GM18909 (cell line): ENCODE measurements at regions not wholly inside any gene's neighbourhood (a gene's known extent, or its start where the extent isn't known, plus 50 kb on each side); places are given as distances from the start of the nearest gene placed in this dataset.

ENCODE experiments used
- ATAC-seq: cut with Tn5 transposase; IDR thresholded peaks from one replicate; pipeline ENCODE4 v1.9.1; 2021; ENCODE audit warnings: mild to moderate bottlenecking; ENCODE audit not compliant: unreplicated experiment, poor library complexity

DNA sequence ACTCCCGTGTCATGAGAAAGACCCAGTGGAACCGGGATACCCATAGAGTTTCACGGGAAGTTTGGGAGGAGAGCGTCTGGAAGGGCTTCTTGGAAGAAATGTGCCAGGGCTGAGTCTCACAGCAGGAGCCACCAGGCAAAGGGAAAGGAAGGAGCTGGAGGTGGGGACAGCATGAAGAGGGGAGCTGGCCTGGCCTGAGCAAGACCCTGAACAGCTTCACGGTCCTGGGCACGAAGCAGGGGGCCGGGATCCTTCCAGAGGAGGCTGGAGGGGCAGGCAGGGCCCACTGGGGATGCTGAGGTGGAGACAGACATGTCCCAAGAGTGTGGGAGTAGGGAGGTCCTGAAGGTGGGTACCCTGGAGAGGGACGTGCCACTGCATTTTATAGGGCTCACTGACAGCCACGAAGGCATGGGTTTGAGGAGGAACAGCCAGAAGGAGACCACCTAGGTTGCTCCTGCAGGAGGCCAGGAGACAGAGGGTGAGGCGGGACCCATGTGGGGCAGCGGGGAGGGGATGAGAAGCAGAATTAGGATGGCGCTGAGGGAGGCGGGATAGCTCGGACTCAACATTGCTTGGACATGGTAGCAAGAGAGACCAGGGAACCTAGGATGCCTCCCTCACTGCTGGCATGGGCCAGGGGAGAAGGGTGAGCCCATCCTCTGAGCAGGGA, 168.1 kb upstream of the ID2 start:
- ATAC-seq = no peak

DNA sequence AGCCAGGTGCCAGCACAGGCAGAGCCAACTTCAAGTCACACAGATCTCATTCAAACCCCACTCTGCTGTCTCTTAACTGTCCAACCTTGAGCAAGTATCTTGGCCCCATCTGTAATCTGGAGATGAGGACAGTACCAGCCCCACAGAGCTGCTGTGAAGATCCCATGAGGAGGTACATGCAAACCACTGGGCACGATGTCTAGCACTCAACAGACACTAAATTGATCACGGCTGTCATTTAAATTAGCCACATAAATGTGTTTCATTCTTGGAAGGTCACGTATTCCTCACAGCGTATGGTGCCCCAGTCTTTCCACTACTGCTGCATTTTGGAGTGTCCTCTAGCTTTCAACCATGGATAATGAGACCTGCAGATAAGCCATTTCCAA, 167.6 kb upstream of the ID2 start:
- no peak for ATAC-seq

DNA sequence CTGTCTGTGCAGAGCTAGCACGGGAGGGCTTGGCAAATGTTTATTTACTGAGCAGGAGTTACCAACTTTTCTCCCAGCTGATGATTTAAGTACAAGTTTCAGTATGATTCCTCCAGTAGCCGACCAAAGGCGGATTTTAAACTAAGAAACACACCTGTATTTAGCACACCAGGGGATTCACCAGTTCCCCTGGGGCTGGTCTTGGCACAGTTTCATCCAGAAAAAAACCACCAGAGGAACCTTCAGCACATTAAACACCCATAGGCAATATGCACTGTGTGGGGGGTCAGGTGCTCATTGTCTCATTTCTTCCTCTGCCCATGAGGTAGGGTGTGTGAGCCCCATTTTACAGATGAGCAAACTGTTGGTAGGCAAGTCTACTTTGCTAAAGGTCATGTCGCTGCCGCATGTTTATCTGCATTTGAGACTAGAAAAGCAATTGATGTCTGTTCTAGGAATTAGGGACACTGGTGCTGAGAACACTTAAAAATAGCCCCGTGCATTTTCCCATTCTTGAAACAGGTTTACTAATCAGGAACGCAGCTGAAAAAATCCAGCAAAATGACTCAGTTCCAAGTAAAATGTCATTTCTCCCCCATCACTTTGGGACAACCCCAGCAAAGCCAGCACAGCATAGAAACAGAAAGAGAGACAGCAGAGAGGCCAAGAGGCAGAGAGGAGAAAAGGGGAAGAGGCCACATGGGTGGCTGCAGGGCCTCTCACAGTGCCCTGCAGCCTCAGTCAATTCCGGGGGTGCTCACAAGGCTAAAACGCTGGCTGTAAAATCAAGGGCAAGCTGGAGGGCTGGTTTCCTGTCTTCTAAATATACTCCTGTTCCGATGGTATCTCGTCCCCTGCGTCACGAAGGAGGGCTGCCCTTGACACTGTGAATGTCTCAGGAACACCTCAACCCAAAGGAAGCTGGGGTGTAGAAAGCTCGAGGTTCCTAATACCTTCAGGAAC, 166.8 kb upstream of the ID2 start:
- ATAC-seq = peak; percentile 73

DNA sequence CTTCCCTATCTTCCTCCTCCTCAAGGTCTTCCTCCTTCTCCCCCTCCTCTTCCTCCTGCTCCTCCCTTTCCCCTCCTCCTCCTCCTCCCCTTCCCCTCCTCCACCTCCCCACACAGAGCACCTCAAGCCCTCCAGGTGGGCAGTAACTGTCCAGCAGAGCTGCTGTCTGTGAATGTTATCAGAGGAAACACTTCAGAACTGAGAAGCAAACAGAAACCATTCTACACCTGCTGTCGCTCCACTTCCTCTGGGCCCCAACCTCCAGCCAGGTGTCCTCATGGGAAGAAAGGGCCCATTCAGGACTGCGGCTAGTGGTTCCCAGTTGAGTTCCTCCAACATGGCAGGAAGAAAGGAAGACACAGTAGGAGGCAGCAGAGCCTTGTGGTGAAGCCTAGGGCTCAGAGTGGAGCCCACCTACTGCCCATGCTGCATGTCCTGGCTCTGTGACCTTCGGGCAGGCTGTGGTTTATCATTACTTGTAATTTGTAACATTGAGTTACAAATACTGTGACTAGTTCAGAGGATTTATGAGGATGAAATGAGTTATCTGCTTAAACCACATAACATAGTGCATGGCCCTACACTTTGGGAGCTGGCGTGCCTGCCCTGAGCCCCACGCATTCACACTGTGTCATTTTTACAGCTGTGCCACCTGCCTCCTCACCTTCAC, 165.9 kb upstream of the ID2 start:
- ATAC-seq = peak; percentile 47

DNA sequence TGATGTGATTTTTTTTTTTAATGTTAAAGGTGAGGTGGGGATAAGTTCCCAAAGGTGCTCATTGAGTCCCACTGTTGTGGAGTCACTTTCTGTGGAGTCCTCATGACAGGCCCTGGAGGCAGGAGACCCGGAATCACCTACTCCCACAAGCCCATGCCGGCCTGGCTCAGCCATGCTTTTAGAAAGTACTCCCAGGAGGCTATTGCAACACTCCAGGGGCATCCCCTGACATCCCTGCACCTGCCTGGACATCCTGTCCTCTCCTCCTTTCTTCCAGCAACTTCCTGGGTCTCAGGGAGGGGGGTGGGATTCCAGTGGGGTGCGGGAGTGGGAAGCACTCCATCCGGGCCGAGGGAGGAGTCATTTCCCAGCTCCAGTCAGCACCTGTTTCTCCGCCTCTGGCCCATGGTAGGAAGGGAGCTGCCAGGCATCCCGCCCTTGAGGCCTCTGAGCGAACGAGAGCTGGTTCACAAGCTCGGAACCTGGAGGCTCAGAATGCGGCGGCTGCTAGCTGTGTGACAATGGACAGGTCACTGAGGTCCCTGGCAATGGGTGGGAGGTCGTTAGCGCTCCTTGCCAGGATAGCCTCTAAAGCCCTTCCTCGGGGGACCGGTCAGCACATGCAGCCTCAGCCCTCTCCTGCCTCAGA, 163.9 kb upstream of the ID2 start:
- ATAC-seq = no peak

DNA sequence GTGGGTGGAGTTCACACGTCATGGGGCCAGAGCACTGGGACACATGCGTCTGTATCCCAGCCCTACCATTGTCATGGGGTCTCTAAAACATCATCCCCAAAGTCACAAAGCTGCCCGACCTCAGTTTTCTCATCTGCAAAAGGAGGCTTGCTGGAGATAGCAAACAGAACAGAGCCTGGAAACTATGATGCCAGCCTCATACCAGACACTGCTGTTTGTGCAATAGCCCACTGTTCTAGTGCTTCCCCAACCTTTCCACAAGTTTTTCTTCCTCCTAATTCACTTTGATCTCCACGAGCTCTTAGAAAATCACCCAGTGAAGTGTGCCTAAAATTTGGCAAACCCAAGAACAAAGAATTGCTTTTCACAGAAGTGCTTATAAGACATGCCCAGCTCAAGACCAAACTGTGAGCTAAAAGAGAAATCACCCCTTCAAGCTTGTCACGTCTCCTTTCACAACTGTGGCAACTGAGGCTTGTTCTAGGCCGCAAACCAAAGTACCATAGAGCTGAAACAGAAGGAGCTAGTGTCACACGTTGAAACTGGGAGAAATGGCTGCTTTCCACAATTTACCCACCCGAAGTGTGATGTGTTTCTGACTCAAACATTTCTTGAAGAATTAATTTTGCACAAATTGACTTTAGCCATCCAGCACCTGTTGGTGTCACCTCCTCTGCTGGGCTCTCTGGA, 162.7 kb upstream of the ID2 start:
- no peak for ATAC-seq

DNA sequence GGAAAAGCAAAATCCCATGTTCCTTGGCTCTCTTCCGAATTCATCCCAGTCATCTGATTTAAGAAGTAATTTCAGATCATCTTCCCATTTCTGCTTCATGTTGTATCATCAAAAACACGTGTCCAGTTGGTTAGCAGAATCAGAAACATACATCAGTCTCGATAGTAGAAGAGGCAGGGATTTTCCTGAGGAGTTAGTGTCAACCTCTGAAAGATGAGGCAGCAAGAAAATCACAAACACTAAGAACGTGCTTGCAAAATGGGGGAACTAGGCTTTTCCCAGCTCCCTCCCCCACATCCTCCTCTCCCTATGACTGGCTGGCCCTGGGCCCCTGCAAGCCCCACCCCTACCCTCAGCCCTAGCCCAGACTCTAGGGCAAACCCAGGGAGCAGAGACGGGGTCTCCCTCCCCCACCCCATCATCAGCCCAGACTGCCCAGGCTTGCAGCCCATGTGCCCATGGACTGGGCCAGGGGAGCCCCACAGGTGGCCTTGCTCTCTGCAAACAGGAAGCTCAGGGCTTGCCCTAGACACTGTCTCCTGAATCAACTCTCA, 161.0 kb upstream of the ID2 start:
- no peak for ATAC-seq

DNA sequence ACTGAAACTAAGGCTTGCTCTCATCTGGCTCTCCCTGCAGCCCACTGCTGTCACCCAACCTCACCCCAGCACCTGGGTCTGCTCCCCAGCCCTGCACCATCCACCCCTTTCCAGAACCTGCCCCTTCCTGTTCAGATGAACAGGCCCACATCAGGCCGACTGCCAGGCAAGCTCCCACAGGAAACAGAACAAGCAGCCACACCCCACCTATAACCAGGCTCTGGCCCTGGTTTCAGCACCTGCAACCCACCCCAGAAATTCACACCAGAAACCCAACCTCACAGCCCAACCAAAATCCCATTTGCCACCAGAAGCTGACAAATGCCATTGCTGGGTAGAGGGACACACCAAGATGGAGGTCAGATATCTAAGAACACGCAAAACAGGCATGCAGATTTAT, 159.2 kb upstream of the ID2 start:
- peak; percentile 33 for ATAC-seq

DNA sequence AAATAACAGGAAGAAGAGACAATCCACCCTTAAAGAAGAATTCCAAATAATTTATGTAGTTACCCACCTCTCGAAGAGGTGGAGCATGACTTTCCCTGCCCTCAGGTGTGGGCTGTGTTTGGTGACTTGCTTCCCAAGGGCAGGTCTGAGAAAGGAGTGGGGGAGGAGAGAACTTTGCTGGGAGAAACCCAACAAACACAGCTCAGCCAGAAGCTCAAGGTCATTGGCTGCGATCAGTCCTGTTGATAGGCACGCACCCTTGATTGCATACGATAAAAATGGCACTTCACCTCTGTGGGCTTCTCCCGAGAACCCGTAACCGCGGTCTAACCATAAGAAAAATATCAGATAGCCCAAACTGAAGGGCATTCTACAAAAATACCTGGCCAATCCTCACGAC, 157.5 kb upstream of the ID2 start:
- ATAC-seq = no peak

DNA sequence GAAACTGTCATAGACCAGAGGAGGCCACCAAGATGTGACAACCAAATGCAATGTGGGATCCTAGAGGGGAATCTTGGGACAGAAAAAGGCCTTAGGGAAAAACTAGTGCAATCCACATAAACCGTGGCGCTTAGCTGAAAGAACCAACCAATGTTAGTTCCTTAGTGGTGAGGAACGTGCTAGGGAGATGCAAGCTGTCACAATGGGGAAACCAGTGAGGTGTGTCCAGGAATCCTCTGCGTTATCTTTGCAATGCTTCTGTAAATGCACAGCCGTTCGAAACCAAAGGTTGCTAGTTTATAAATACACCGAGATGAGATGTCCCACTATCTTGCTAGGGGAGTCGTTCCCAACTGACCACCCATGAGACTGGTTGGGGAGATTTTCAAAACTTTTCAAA, 157.0 kb upstream of the ID2 start:
- ATAC-seq = no peak

DNA sequence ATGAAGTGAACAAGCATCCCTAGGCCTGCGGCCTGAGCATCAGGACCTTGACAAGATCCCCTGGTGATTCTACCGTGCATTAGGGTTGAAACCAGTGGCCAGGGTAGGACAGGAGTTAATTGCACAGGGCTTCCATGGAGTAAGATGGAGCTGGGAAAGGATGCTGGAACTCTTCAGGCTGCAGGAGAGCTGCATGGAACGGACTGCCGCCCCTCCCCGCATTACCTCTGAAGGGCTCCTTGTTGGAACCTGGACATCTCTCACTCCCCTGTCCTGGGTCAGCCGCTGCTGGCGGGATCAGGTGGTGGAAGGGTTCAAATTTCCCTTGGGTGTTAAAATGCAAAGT, 156.6 kb upstream of the ID2 start:
- ATAC-seq = peak; percentile 2

DNA sequence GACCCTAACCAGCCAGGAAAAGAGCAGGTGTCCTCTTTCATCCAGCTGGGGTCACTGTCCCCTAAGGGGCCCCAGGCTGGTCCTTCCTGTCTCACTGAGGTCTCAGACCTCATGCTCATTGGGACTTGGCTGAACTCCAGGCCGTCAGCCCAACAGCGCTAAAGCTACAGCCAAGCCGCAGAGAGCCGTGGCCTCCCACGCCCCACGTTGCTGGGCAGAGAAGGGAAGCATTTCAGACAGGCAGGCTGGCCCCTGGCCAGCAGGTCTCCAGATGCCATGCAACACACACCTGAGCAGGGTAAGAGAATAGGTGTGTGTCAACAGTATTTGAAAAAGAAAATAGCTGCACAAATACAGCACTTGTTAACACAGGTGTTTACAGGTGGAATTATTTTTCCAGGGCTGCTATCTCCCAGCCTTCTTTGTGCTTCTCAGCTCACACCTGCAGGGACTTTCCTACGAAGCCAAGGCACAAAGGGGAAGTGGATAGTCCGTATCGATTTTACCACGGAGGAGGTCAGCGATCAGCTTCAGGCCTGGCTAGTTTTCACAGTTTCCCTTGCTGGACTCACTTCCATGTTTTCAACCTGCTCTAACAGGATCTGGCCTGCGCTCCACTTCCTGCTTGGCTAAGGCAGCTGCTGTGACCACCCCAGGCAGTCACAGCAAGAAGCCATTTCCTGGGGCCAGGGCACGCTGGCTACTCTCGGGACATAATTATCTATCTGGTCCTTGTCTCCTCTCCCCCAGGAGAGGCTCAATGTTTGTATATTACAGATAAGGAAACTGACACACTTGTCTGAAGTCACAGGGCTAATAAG, 156.1 kb upstream of the ID2 start:
- ATAC-seq = peak; percentile 81

DNA sequence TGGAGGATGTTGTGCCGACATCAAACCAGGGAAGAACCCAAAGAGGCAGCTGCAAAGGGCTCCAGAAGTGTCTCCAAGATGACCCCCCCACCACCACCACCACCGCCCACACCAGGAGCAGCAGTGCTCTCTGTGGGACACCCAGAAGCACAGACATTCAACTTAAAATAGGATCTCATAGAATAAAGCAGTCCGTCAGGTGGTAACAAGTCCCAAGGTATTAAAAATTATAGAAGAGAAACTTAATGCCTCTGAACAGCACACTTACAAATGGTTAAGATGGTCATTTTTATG, 155.5 kb upstream of the ID2 start:
- ATAC-seq = peak; percentile 1

DNA sequence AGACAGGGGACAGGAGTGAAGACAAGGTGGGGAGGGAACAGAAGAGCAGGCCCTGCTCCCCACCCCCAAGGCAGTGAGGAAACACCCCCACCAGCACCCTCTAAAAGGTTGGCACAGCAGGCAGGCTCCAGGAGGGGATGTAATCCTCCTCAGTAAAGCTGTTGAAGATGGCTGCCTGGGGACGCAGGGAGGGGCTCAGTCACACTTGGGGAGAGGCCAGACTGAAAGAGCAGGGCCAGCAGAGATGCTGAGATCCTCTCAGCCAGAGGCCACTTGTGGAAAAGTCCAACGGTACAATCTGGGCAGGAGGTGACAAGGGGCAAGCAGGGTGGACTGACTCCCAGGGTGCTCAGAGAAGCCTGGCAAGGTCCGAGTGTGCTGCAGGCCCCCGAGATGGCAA, 154.8 kb upstream of the ID2 start:
- no peak for ATAC-seq

DNA sequence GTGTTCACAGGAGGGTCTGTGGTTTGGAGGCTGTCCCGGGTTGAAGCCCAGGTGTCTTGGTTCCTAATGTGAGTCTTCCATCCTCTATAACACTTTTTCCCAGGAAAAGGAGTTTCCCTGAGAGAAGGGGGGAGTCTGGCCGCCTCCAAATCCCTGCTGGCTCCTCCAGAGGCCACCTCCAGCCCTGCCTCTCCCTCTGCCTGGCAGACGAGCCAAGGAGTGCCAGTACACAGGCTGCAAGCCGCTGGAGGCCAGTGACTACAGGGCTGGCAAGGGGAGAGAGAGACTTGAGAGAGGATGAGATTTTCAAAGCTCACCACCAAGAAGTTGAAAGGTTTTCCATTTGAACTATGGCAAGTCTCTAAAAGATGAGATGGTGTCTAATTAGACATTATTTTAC, 154.2 kb upstream of the ID2 start:
- ATAC-seq = no peak

DNA sequence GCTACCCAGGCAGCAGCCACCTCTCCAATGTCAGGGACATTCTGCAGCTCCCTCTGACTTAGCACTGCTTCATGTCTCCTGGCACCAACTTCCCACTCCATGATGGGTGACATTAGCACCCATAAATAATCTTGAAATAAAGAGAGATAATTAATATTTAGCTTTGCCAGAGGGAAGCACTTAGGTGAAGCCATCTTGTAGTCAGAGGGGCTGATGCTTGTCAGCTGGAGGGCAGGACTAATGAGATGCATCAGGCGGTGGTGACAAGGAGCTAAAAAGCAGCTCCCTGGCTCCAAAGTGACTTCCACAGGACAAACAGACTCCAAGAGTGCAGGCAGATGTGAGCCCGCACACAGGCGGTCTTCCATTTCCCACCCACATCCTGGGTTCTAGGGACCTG, 153.0 kb upstream of the ID2 start:
- ATAC-seq = no peak

DNA sequence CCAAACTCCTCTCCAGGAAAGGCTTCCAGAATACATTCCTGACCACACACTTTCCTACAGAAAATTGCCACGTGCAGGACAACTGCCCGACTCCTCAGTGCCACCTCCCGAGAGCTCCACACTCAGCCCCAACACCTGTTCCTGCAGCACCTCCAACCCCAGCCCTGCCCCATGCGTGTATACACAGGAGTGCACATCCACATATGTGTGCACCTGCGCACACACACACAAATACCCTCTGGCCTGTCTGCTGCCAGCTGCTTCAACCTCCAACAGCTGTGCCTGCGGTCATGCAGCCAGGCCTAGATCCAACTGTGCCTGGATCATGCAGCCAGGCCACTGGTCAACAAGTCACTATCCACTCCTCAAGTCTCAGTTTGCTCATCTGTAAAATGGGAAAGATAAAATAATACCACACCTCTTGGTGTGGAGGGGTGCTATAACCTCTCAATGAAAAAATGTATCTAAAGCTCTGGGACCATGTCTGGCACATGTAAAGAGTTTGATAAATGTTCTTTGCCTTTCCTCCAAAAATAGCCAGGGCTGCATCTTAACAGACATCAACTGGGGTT, 152.1 kb upstream of the ID2 start:
- no peak for ATAC-seq

DNA sequence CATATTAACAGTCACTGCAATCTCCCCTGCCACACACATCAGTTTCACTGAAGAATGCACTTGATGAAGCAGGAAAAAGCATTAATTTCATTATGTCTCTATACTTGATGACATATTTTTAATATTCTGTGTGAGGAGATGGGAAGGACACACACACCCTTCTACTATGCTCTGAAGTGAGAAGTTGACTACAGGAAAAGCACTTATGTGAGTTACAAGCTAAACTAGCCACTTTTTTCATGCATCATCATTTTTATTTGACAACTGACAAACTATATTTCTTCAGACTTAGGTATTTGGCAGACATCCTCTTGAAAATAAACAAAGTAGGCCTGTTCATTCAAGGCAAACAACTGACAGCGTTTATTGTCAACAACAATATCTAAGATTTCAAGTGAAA, 150.4 kb upstream of the ID2 start:
- no peak for ATAC-seq

DNA sequence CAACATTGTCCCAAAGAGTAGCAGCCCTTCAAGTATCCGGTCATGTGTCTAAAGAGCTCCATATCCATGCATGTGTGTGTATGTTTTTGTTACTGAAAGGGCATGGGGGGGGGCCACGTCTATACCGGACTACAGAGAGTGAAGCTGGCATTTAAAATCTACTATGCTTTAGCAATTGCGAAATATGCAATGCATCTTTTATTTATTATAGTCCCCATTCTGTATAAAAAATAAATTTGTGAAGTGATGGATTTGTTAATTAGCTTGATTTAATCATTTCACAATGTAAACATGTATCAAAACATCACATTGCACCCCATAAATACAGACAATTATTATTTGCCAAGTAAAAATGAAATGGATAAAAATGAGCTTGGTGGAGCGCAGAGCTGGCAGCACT, 149.4 kb upstream of the ID2 start:
- no peak for ATAC-seq
